ENCODE measurements at regions not wholly inside any gene's neighbourhood (a gene's known extent, or its start where the extent isn't known, plus 50 kb on each side); places are given as distances from the start of the nearest gene placed in this dataset.
A peak's percentile ranks its signal among the peaks of the same experiment; 100 is the strongest.

- no peak for DNase-seq (ENCODE audit: low read depth in 4 of 6, low spot score in 6 of 6)
- WGBS (ENCODE audit: insufficient coverage), result 100% methylated on average over 1 of the region's 1 CpG
- no peak overlapping the region for H3K4me3 ChIP-seq (ENCODE audit: low read depth, low read length)
- no peak overlapping the region for H3K27ac ChIP-seq (ENCODE audit: low read depth, low read length)
- H3K27me3 ChIP-seq (ENCODE audit: control insufficient read depth, insufficient read depth, low read length), result no peaks in the 10 kb centered on the region
- H3K36me3 ChIP-seq (ENCODE audit: control insufficient read depth, insufficient read depth, low read length), result no peaks in the 10 kb centered on the region
- H3K9me3 ChIP-seq (ENCODE audit: control insufficient read depth, insufficient read depth, low read length), result no peaks in the 10 kb centered on the region
- no peaks in the 10 kb centered on the region for H3K4me1 ChIP-seq (ENCODE audit: control insufficient read depth, insufficient read depth, low read length)
Observed at GRCh38 chr18:67682516-67682915, 166.0 kb upstream of the DSEL start.

- Histone ChIP-seq H3K4me3 (ENCODE audit: low read depth, low read length) (no peak overlapping the region), H3K4me1 (ENCODE audit: control insufficient read depth, insufficient read depth, low read length) (no peaks in the 10 kb centered on the region), H3K27me3 (ENCODE audit: control insufficient read depth, insufficient read depth, low read length) (no peaks in the 10 kb centered on the region), H3K27ac (ENCODE audit: low read depth, low read length) (no peak overlapping the region), H3K36me3 (ENCODE audit: control insufficient read depth, insufficient read depth, low read length) (no peaks in the 10 kb centered on the region), H3K9me3 (ENCODE audit: control insufficient read depth, insufficient read depth, low read length) (no peaks in the 10 kb centered on the region)
- DNase-seq (ENCODE audit: low read depth in 4 of 6, low spot score in 6 of 6), result no peak
- WGBS (ENCODE audit: insufficient coverage), result no CpG with 5 or more reads among the region's 3 CpGs
Observed at GRCh38 chr18:67677489-67677888, 161.0 kb upstream of the DSEL start.

- peak in 2 of 6 donors; percentile 50 to 55 for DNase-seq (ENCODE audit: low read depth in 4 of 6, low spot score in 6 of 6)
- H3K27me3 ChIP-seq (ENCODE audit: control insufficient read depth, insufficient read depth, low read length), result no peaks in the 10 kb centered on the region
Observed at GRCh38 chr18:67672716-67673115, 156.2 kb upstream of the DSEL start.

GRCh38 chr18:67672155-67672554 lies 155.6 kb upstream of the DSEL start:
- Histone ChIP-seq H3K27me3 (ENCODE audit: control insufficient read depth, insufficient read depth, low read length) (no peaks in the 10 kb centered on the region), H3K27ac (ENCODE audit: low read depth, low read length) (no peak overlapping the region), H3K36me3 (ENCODE audit: control insufficient read depth, insufficient read depth, low read length) (no peaks in the 10 kb centered on the region), H3K4me3 (ENCODE audit: low read depth, low read length) (no peak overlapping the region), H3K4me1 (ENCODE audit: control insufficient read depth, insufficient read depth, low read length) (no peaks in the 10 kb centered on the region), H3K9me3 (ENCODE audit: control insufficient read depth, insufficient read depth, low read length) (no peaks in the 10 kb centered on the region)
- WGBS (ENCODE audit: insufficient coverage), result no CpG with 5 or more reads among the region's 2 CpGs
- no peak for DNase-seq (ENCODE audit: low read depth in 4 of 6, low spot score in 6 of 6)

More at GRCh38 chr18:67672716-67673115, 156.2 kb upstream of the DSEL start:
- no peaks in the 10 kb centered on the region for H3K36me3 ChIP-seq (ENCODE audit: control insufficient read depth, insufficient read depth, low read length)
- no peak overlapping the region for H3K27ac ChIP-seq (ENCODE audit: low read depth, low read length)
- H3K4me1 ChIP-seq (ENCODE audit: control insufficient read depth, insufficient read depth, low read length), result no peaks in the 10 kb centered on the region
- H3K4me3 ChIP-seq (ENCODE audit: low read depth, low read length), result no peak overlapping the region
- H3K9me3 ChIP-seq (ENCODE audit: control insufficient read depth, insufficient read depth, low read length), result no peaks in the 10 kb centered on the region
- WGBS (ENCODE audit: insufficient coverage), result no CpG with 5 or more reads among the region's 5 CpGs

- no peaks in the 10 kb centered on the region for H3K4me1 ChIP-seq (ENCODE audit: control insufficient read depth, insufficient read depth, low read length)
Observed at GRCh38 chr18:67670024-67670543, 153.6 kb upstream of the DSEL start.

DNA sequence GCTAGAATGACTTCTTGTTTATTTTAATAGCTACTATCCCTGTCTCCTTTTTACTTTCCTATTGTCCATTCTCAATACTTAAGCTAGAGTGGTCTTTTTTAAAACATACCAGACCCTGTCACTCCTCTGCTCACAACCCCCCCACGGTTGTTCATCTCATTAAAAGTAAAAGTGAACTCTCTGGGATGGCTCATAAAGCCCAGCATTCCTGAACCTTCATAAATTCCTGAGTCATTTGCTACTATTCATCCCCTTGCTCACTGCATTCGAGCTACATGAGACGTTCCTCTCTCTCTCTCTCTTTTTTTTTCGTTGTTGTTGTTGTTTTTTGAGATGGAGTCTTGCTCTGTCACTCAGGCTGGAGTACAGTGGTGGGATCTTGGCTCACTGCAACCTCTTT lies 148.7 kb upstream of the DSEL start:
- H3K27ac ChIP-seq (ENCODE audit: low read depth, low read length), result no peak overlapping the region
- no peak overlapping the region for H3K4me3 ChIP-seq (ENCODE audit: low read depth, low read length)
- no peaks in the 10 kb centered on the region for H3K4me1 ChIP-seq (ENCODE audit: control insufficient read depth, insufficient read depth, low read length)
- no peak for DNase-seq (ENCODE audit: low read depth in 4 of 6, low spot score in 6 of 6)
- 70% methylated on average over 1 of the region's 4 CpGs for WGBS (ENCODE audit: insufficient coverage)
- H3K36me3 ChIP-seq (ENCODE audit: control insufficient read depth, insufficient read depth, low read length), result no peaks in the 10 kb centered on the region
- no peaks in the 10 kb centered on the region for H3K27me3 ChIP-seq (ENCODE audit: control insufficient read depth, insufficient read depth, low read length)
- no peaks in the 10 kb centered on the region for H3K9me3 ChIP-seq (ENCODE audit: control insufficient read depth, insufficient read depth, low read length)

More at GRCh38 chr18:67670024-67670543, 153.6 kb upstream of the DSEL start:
- no peak overlapping the region for H3K27ac ChIP-seq (ENCODE audit: low read depth, low read length)
- no peaks in the 10 kb centered on the region for H3K36me3 ChIP-seq (ENCODE audit: control insufficient read depth, insufficient read depth, low read length)
- no CpG with 5 or more reads among the region's 2 CpGs for WGBS (ENCODE audit: insufficient coverage)
- no peak for DNase-seq (ENCODE audit: low read depth in 4 of 6, low spot score in 6 of 6)
- H3K27me3 ChIP-seq (ENCODE audit: control insufficient read depth, insufficient read depth, low read length), result no peaks in the 10 kb centered on the region
- no peak overlapping the region for H3K4me3 ChIP-seq (ENCODE audit: low read depth, low read length)
- H3K9me3 ChIP-seq (ENCODE audit: control insufficient read depth, insufficient read depth, low read length), result no peaks in the 10 kb centered on the region

DNA sequence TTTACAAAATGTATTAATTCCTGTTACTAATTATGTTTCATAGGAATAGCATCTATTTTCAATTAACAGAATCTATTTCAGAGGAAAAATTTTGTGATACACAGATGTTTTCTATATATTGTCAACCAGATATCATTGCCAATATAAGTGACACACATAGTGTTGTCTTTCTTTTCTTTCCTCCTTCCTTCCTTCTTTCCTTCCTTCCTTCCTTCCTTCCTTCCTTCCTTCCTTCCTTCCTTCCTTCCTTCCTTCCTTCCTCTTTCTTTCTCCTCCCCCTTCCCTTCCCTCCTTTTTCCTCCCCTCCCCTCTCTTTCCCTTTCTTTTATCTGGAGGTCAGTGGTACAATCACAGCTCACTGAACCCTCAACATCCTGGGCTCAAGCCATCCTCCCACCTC lies 146.5 kb upstream of the DSEL start:
- H3K36me3 ChIP-seq (ENCODE audit: control insufficient read depth, insufficient read depth, low read length), result no peaks in the 10 kb centered on the region
- H3K27ac ChIP-seq (ENCODE audit: low read depth, low read length), result no peak overlapping the region
- H3K27me3 ChIP-seq (ENCODE audit: control insufficient read depth, insufficient read depth, low read length), result no peaks in the 10 kb centered on the region
- no peaks in the 10 kb centered on the region for H3K4me1 ChIP-seq (ENCODE audit: control insufficient read depth, insufficient read depth, low read length)
- no peak overlapping the region for H3K4me3 ChIP-seq (ENCODE audit: low read depth, low read length)
- no peaks in the 10 kb centered on the region for H3K9me3 ChIP-seq (ENCODE audit: control insufficient read depth, insufficient read depth, low read length)
- no peak for DNase-seq (ENCODE audit: low read depth in 4 of 6, low spot score in 6 of 6)

GRCh38 chr18:67661555-67661954 lies 145.0 kb upstream of the DSEL start:
- Histone ChIP-seq H3K9me3 (ENCODE audit: control insufficient read depth, insufficient read depth, low read length) (no peaks in the 10 kb centered on the region), H3K4me3 (ENCODE audit: low read depth, low read length) (no peak overlapping the region), H3K4me1 (ENCODE audit: control insufficient read depth, insufficient read depth, low read length) (no peaks in the 10 kb centered on the region), H3K36me3 (ENCODE audit: control insufficient read depth, insufficient read depth, low read length) (no peaks in the 10 kb centered on the region), H3K27me3 (ENCODE audit: control insufficient read depth, insufficient read depth, low read length) (no peaks in the 10 kb centered on the region), H3K27ac (ENCODE audit: low read depth, low read length) (no peak overlapping the region)
- no peak for DNase-seq (ENCODE audit: low read depth in 4 of 6, low spot score in 6 of 6)
- WGBS (ENCODE audit: insufficient coverage), result 100% methylated on average over 2 of the region's 2 CpGs

- no peak overlapping the region for H3K4me3 ChIP-seq (ENCODE audit: low read depth, low read length)
- H3K4me1 ChIP-seq (ENCODE audit: control insufficient read depth, insufficient read depth, low read length), result no peaks in the 10 kb centered on the region
- no peaks in the 10 kb centered on the region for H3K9me3 ChIP-seq (ENCODE audit: control insufficient read depth, insufficient read depth, low read length)
- H3K27ac ChIP-seq (ENCODE audit: low read depth, low read length), result no peak overlapping the region
- 100% methylated on average over 2 of the region's 4 CpGs for WGBS (ENCODE audit: insufficient coverage)
- no peaks in the 10 kb centered on the region for H3K36me3 ChIP-seq (ENCODE audit: control insufficient read depth, insufficient read depth, low read length)
- DNase-seq (ENCODE audit: low read depth in 4 of 6, low spot score in 6 of 6), result no peak
- H3K27me3 ChIP-seq (ENCODE audit: control insufficient read depth, insufficient read depth, low read length), result no peaks in the 10 kb centered on the region
Observed at GRCh38 chr18:67654101-67654500, 137.6 kb upstream of the DSEL start.

DNA sequence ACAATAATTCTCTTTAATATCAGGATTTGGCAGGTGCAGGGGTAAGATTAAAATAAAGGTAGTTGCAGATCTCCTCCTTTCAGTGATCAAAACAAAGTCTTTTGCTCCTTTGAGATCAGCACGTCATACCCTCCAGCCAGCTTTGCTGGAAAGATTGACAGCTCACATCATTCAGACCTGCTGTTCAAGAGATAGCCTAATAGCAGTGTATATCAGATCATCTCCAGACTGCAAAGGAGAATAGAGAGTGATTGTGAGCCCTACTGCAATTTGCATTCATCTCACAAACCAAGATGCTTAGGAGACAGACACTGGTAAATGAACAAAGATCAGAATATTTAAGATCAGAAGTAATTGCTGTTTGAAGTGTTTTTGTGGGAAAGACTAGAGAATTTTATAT lies 135.8 kb upstream of the DSEL start:
- WGBS (ENCODE audit: insufficient coverage), result no CpG with 5 or more reads among the region's 1 CpG
- Histone ChIP-seq H3K27me3 (ENCODE audit: control insufficient read depth, insufficient read depth, low read length) (no peaks in the 10 kb centered on the region), H3K4me1 (ENCODE audit: control insufficient read depth, insufficient read depth, low read length) (no peaks in the 10 kb centered on the region), H3K36me3 (ENCODE audit: control insufficient read depth, insufficient read depth, low read length) (no peaks in the 10 kb centered on the region), H3K4me3 (ENCODE audit: low read depth, low read length) (no peak overlapping the region), H3K9me3 (ENCODE audit: control insufficient read depth, insufficient read depth, low read length) (no peaks in the 10 kb centered on the region), H3K27ac (ENCODE audit: low read depth, low read length) (no peak overlapping the region)
- peak in 2 of 6 donors; percentile 59 to 80 for DNase-seq (ENCODE audit: low read depth in 4 of 6, low spot score in 6 of 6)

All from spinal cord (tissue), 9 donors.